ENCODE measurements at regions not wholly inside any gene's neighbourhood (a gene's known extent, or its start where the extent isn't known, plus 50 kb on each side); places are given as distances from the start of the nearest gene placed in this dataset.

GRCh38 chr20:25135031-25135430 lies 53.1 kb upstream of the VSX1 start:
- Histone ChIP-seq H3K4me3 (no peak overlapping the region), H3K9me3 (no peaks in the 10 kb centered on the region), H3K4me1 (no peaks in the 10 kb centered on the region), H3K27ac (no peak overlapping the region), H3K27me3 (replicated peaks in 1 of 7) (peaks cover 0 to 4% (median 0%) of the 10 kb centered on the region in 7 donors), H3K36me3 (no peaks in the 10 kb centered on the region)
- intact Hi-C loops (cut with DNase I; ENCODE audit: low total_unique reads), result no loop called here
- 80 to 87% (median 83%) methylated on average over 7 of the region's 7 CpGs for WGBS, 5 donors
- TF ChIP-seq CTCF (IDR thresholded peaks at IDR 0.05 in 8 of 11, conservative IDR thresholded peaks at IDR 0.05 in 3 of 11) (no peak), POLR2A (IDR thresholded peaks at IDR 0.05) (no peak), POLR2AphosphoS5 (IDR thresholded peaks at IDR 0.05) (no peak)
- no peak for DNase-seq

DNA sequence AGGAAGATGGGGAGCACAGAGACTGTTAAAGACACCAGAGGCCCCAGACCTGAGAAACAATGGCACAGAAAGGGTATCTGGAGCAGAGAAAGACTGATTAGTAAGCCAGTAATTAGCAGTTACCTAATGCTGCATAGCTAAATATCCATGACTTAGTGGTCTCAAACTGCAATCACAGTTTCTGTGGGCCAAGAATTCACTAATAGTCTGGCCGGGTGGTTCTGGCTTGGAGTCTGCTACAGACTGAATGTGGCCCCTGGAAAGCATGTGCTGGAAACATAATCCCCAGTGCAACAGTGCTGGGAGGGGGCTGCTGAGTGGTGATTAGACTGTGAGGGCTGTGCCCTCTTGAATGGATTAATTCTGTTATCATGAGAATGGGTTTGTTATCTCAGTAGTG lies 54.1 kb upstream of the VSX1 start:
- H3K9me3 ChIP-seq, result no peaks in the 10 kb centered on the region
- H3K4me1 ChIP-seq, result no peaks in the 10 kb centered on the region
- 79 to 92% (median 88%) methylated on average over 1 of the region's 1 CpG for WGBS, 5 donors
- H3K4me3 ChIP-seq, result no peak overlapping the region
- H3K27me3 ChIP-seq (replicated peaks in 1 of 7), result peaks cover 0 to 8% (median 0%) of the 10 kb centered on the region in 7 donors
- H3K27ac ChIP-seq, result no peak overlapping the region
- no peak for DNase-seq
- H3K36me3 ChIP-seq, result no peaks in the 10 kb centered on the region
- intact Hi-C loops (cut with DNase I; ENCODE audit: low total_unique reads), result no loop called here
- TF ChIP-seq CTCF (IDR thresholded peaks at IDR 0.05 in 8 of 11, conservative IDR thresholded peaks at IDR 0.05 in 3 of 11) (no peak), POLR2AphosphoS5 (IDR thresholded peaks at IDR 0.05) (no peak), POLR2A (IDR thresholded peaks at IDR 0.05) (no peak)

DNA sequence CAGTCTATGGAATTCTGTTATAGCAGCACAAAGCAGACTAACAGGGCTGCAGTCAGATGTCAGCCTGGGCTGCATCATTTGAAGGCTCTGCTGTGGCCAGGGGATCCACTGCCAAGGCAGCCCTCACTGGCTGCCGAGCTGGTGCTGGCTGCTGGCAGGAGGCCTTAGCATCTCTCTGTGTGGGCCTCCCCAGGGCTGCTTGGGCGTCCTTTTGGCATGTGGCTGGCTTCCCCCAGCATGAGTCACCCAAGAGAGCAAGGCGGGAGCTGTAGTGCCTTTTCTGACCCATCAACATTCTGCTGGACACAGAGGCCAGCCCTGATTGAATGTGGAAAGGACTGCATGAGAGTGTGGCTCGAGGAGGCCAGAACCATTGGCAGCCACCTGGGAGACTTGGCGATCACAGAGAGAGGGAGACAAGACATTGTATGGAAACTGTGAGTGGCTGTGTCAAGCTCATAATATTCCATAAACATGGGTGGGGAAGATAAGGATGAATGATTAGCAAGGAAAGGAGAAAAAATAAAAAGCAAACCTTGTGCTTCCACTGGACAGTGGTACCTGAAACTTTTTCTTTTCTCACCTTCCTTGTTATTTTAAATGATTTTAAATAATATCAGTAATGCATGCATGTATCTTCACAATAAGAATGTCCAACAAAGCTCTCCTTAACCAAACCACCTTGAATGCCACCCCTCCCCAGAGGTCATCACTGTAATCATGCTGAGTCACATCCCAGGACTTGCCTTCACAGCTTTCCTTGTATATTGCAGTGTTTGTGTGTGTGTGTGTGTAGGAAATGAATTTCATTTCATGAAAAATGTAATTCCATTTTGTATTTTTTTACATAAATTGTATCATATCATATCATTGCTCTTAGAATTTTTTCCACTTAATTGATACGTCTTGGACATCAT lies 55.0 kb upstream of the VSX1 start:
- no peak for DNase-seq
- H3K36me3 ChIP-seq, result no peaks in the 10 kb centered on the region
- WGBS, 5 donors, result 65 to 74% (median 72%) methylated on average over 5 to 6 of the region's 6 CpGs

More for the DNA sequence above, 55.0 kb upstream of the VSX1 start:
- H3K9me3 ChIP-seq, result no peaks in the 10 kb centered on the region
- intact Hi-C loops (cut with DNase I; ENCODE audit: low total_unique reads), result no loop called here
- H3K27ac ChIP-seq, result no peak overlapping the region
- no peaks in the 10 kb centered on the region for H3K4me1 ChIP-seq
- H3K4me3 ChIP-seq, result no peak overlapping the region
- peaks cover 0 to 16% (median 0%) of the 10 kb centered on the region in 7 donors for H3K27me3 ChIP-seq (replicated peaks in 1 of 7)
- TF ChIP-seq CTCF (IDR thresholded peaks at IDR 0.05 in 8 of 11, conservative IDR thresholded peaks at IDR 0.05 in 3 of 11) (no peak), POLR2AphosphoS5 (IDR thresholded peaks at IDR 0.05) (no peak), POLR2A (IDR thresholded peaks at IDR 0.05) (no peak)
